NCI-H69 (cell line): ENCODE measurements at regions not wholly inside any gene's neighbourhood (a gene's known extent, or its start where the extent isn't known, plus 50 kb on each side); places are given as distances from the start of the nearest gene placed in this dataset.
A peak's percentile ranks its signal among the peaks of the same experiment; 100 is the strongest.
"Not testable (repeated sequence)": the region's sequence is repeated elsewhere in the genome, so short reads cannot be mapped to it uniquely, and the experiment has no call there.

Source experiments
- DNase-seq: peaks from one replicate; lab custom pipeline; 2025; lab: John Stamatoyannopoulos, UW

- no peak for DNase-seq
Observed at GRCh38 chr2:5148392-5149085, 543.6 kb upstream of the SOX11 start.

GRCh38 chr2:5150871-5151270, 541.3 kb upstream of the SOX11 start:
- no peak for DNase-seq

- peak; percentile 23 for DNase-seq
Observed at GRCh38 chr2:5164776-5165525, 527.2 kb upstream of the SOX11 start.

- DNase-seq, result no peak
Observed at GRCh38 chr2:5172923-5173322, 519.3 kb upstream of the SOX11 start.

GRCh38 chr2:5173876-5174535, 518.2 kb upstream of the SOX11 start:
- DNase-seq, result no peak

GRCh38 chr2:5175231-5175630, 517.0 kb upstream of the SOX11 start:
- no peak for DNase-seq

- no peak for DNase-seq
Observed at GRCh38 chr2:5176764-5177163, 515.4 kb upstream of the SOX11 start.

GRCh38 chr2:5183031-5183430, 509.2 kb upstream of the SOX11 start:
- no peak for DNase-seq

- DNase-seq, result no peak
Observed at GRCh38 chr2:5187283-5187682, 504.9 kb upstream of the SOX11 start.

- no peak for DNase-seq
Observed at GRCh38 chr2:5188636-5189035, 503.5 kb upstream of the SOX11 start.

- no peak for DNase-seq
Observed at GRCh38 chr2:5190023-5190422, 502.2 kb upstream of the SOX11 start.

- no peak for DNase-seq
Observed at GRCh38 chr2:5195636-5196035, 496.5 kb upstream of the SOX11 start.

GRCh38 chr2:5203134-5203755, 488.9 kb upstream of the SOX11 start:
- no peak for DNase-seq

GRCh38 chr2:5206742-5207141, 485.4 kb upstream of the SOX11 start:
- not testable (repeated sequence) for DNase-seq

- no peak for DNase-seq
Observed at GRCh38 chr2:5215989-5216607, 476.1 kb upstream of the SOX11 start.

- DNase-seq, result no peak
Observed at GRCh38 chr2:5227062-5227699, 465.0 kb upstream of the SOX11 start.

GRCh38 chr2:5229574-5229973, 462.6 kb upstream of the SOX11 start:
- DNase-seq, result peak; percentile 2

GRCh38 chr2:5230444-5230843, 461.7 kb upstream of the SOX11 start:
- no peak for DNase-seq

GRCh38 chr2:5230855-5231254, 461.3 kb upstream of the SOX11 start:
- no peak for DNase-seq

GRCh38 chr2:5231287-5231686, 460.9 kb upstream of the SOX11 start:
- DNase-seq, result no peak

- DNase-seq, result no peak
Observed at GRCh38 chr2:5234563-5234962, 457.6 kb upstream of the SOX11 start.

GRCh38 chr2:5235701-5236100, 456.5 kb upstream of the SOX11 start:
- no peak for DNase-seq
